ENCODE measurements at regions not wholly inside any gene's neighbourhood (a gene's known extent, or its start where the extent isn't known, plus 50 kb on each side); places are given as distances from the start of the nearest gene placed in this dataset.
"Not testable (repeated sequence)": the region's sequence is repeated elsewhere in the genome, so short reads cannot be mapped to it uniquely, and the experiment has no call there.

- DNase-seq = no peak
- H3K27ac Mint-ChIP-seq (ENCODE audit: unreplicated experiment) = no peak overlapping the region
- intact Hi-C loops (cut with micrococcal nuclease; ENCODE audit: unreplicated experiment) = no loop called here
- CTCF ChIA-PET = no interaction called here
- no TSS peak for BruUV-seq (replicated peaks)
- no peak overlapping the region for H3K4me3 Mint-ChIP-seq (ENCODE audit: low read depth, unreplicated experiment)
- H3K4me1 Mint-ChIP-seq (ENCODE audit: low read depth, unreplicated experiment) = no peaks in the 10 kb centered on the region
- TF ChIP-seq CTCF (IDR thresholded peaks at IDR 0.05; ENCODE audit: unreplicated experiment) = no peak
- no peaks in the 10 kb centered on the region for H3K27me3 Mint-ChIP-seq (ENCODE audit: unreplicated experiment)
- peaks cover 18% of the 10 kb centered on the region for H3K9me3 Mint-ChIP-seq (ENCODE audit: low read depth, unreplicated experiment)
- H3K36me3 Mint-ChIP-seq (ENCODE audit: insufficient read depth, unreplicated experiment) = no peaks in the 10 kb centered on the region
Observed at GRCh38 chr2:190150413-190150812, 87.9 kb upstream of the MSTN start.

- no peak for TF ChIP-seq CTCF (IDR thresholded peaks at IDR 0.05; ENCODE audit: unreplicated experiment)
- CTCF ChIA-PET = no interaction called here
- no TSS peak for BruUV-seq (replicated peaks)
- Mint-ChIP-seq H3K36me3 (ENCODE audit: insufficient read depth, unreplicated experiment) (no peaks in the 10 kb centered on the region), H3K4me1 (ENCODE audit: low read depth, unreplicated experiment) (no peaks in the 10 kb centered on the region), H3K4me3 (ENCODE audit: low read depth, unreplicated experiment) (no peak overlapping the region), H3K27ac (ENCODE audit: unreplicated experiment) (no peak overlapping the region), H3K27me3 (ENCODE audit: unreplicated experiment) (no peaks in the 10 kb centered on the region), H3K9me3 (ENCODE audit: low read depth, unreplicated experiment) (peaks cover 18% of the 10 kb centered on the region)
- no peak for DNase-seq
- intact Hi-C loops (cut with micrococcal nuclease; ENCODE audit: unreplicated experiment) = no loop called here
Observed at GRCh38 chr2:190149908-190150307, 87.4 kb upstream of the MSTN start.

- CTCF ChIA-PET = no interaction called here
- intact Hi-C loops (cut with micrococcal nuclease; ENCODE audit: unreplicated experiment) = no loop called here
- Mint-ChIP-seq H3K27me3 (ENCODE audit: unreplicated experiment) (no peaks in the 10 kb centered on the region), H3K4me1 (ENCODE audit: low read depth, unreplicated experiment) (no peaks in the 10 kb centered on the region), H3K27ac (ENCODE audit: unreplicated experiment) (no peak overlapping the region), H3K9me3 (ENCODE audit: low read depth, unreplicated experiment) (peaks cover 18% of the 10 kb centered on the region), H3K4me3 (ENCODE audit: low read depth, unreplicated experiment) (no peak overlapping the region), H3K36me3 (ENCODE audit: insufficient read depth, unreplicated experiment) (no peaks in the 10 kb centered on the region)
- no peak for TF ChIP-seq CTCF (IDR thresholded peaks at IDR 0.05; ENCODE audit: unreplicated experiment)
- BruUV-seq (replicated peaks) = no TSS peak
- no peak for DNase-seq
Observed at GRCh38 chr2:190149200-190149599, 86.7 kb upstream of the MSTN start.

- intact Hi-C loops (cut with micrococcal nuclease; ENCODE audit: unreplicated experiment); CTCF ChIA-PET: not testable (repeated sequence)
Observed at GRCh38 chr2:190146109-190146508, 83.6 kb upstream of the MSTN start.

GRCh38 chr2:190140474-190140873 is 77.9 kb upstream of the MSTN start:
- H3K27me3 Mint-ChIP-seq (ENCODE audit: unreplicated experiment); CTCF ChIA-PET; H3K36me3 Mint-ChIP-seq (ENCODE audit: insufficient read depth, unreplicated experiment); H3K4me3 Mint-ChIP-seq (ENCODE audit: low read depth, unreplicated experiment); DNase-seq; H3K4me1 Mint-ChIP-seq (ENCODE audit: low read depth, unreplicated experiment); H3K27ac Mint-ChIP-seq (ENCODE audit: unreplicated experiment); intact Hi-C loops (cut with micrococcal nuclease; ENCODE audit: unreplicated experiment); BruUV-seq (replicated peaks): not testable (repeated sequence)
- peaks cover 25% of the 10 kb centered on the region for H3K9me3 Mint-ChIP-seq (ENCODE audit: low read depth, unreplicated experiment)

More at GRCh38 chr2:190146109-190146508, 83.6 kb upstream of the MSTN start:
- not testable (repeated sequence) for H3K27me3 Mint-ChIP-seq (ENCODE audit: unreplicated experiment); DNase-seq; BruUV-seq (replicated peaks); H3K4me1 Mint-ChIP-seq (ENCODE audit: low read depth, unreplicated experiment); H3K4me3 Mint-ChIP-seq (ENCODE audit: low read depth, unreplicated experiment); H3K27ac Mint-ChIP-seq (ENCODE audit: unreplicated experiment); H3K36me3 Mint-ChIP-seq (ENCODE audit: insufficient read depth, unreplicated experiment)
- peaks cover 29% of the 10 kb centered on the region for H3K9me3 Mint-ChIP-seq (ENCODE audit: low read depth, unreplicated experiment)

Data from Calu3 (cell line).